ENCODE measurements at regions not wholly inside any gene's neighbourhood (a gene's known extent, or its start where the extent isn't known, plus 50 kb on each side); places are given as distances from the start of the nearest gene placed in this dataset.

- TF ChIP-seq POLR2A (IDR thresholded peaks at IDR 0.05; ENCODE audit: low read depth) (no peak), CTCF (IDR thresholded peaks at IDR 0.05) (no peak), EP300 (IDR thresholded peaks at IDR 0.05) (no peak), POLR2AphosphoS5 (IDR thresholded peaks at IDR 0.05) (peak; percentile 17)
These were observed 59.8 kb upstream of the RPL34 start for GRCh38 chr4:108560616-108561015.

Data from esophagus muscularis mucosa (tissue), 4 donors.